NCI-H1417 (cell line): ENCODE measurements at regions not wholly inside any gene's neighbourhood (a gene's known extent, or its start where the extent isn't known, plus 50 kb on each side); places are given as distances from the start of the nearest gene placed in this dataset.
"Not testable (repeated sequence)": the region's sequence is repeated elsewhere in the genome, so short reads cannot be mapped to it uniquely, and the experiment has no call there.

Experiments used
- DNase-seq, 3 experiments: peaks; one replicate each; lab custom pipeline; 2025; lab: John Stamatoyannopoulos, UW

- no peak for DNase-seq
Observed at GRCh38 chr7:11221984-11222383, 248.3 kb downstream of the PHF14 start.

DNA sequence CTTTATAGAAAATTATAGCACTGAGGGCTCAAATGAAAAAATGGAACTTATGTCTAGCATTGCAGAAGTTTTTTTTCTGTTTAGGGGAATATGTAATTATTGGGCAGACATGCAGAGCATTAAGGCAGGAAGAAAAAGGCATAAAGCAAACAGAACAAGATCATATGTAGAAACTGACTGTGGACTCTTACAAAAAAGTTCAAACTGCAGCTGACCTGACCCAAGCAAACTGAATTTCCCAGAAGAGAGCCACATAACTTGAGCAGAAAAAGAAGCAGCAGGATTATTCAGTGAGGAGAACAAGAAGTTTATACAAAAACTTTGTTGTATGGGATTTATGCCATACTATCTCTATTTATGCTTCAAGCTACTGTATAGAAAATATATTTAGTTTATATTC lies 250.9 kb downstream of the PHF14 start:
- no peak for DNase-seq

DNA sequence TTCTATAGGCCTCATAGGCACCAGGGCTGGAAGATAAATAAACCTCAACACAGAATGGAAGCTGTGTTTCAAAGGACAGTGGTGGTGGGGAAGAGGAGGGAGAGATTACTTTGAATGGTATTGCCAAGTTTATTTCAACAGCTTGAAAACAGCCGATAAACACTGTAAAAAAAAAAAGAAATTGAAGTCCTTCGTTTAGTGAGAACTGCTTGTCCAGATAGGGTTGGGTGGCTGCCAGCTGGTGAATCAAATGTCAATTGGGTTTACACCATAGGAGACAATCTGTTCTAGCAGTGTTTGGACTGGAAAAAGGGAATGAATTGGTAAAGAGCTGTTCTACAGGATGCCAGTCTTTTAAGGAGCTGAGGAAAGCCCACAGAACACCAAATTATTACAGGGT lies 254.8 kb downstream of the PHF14 start:
- DNase-seq: peak in 1 of 3 experiments; percentile 47

- no peak for DNase-seq
Observed at GRCh38 chr7:11231190-11231589, 257.5 kb downstream of the PHF14 start.

GRCh38 chr7:11232462-11232861 lies 258.8 kb downstream of the PHF14 start:
- DNase-seq: no peak

- no peak for DNase-seq
Observed at GRCh38 chr7:11233871-11234270, 260.2 kb downstream of the PHF14 start.

GRCh38 chr7:11235491-11235890 lies 261.8 kb downstream of the PHF14 start:
- DNase-seq: no peak

GRCh38 chr7:11236680-11237079 lies 263.0 kb downstream of the PHF14 start:
- DNase-seq: peak in 1 of 3 experiments; percentile 48

GRCh38 chr7:11237742-11238141 lies 264.1 kb downstream of the PHF14 start:
- DNase-seq: peak; percentile 5 to 69 (median 50)

DNA sequence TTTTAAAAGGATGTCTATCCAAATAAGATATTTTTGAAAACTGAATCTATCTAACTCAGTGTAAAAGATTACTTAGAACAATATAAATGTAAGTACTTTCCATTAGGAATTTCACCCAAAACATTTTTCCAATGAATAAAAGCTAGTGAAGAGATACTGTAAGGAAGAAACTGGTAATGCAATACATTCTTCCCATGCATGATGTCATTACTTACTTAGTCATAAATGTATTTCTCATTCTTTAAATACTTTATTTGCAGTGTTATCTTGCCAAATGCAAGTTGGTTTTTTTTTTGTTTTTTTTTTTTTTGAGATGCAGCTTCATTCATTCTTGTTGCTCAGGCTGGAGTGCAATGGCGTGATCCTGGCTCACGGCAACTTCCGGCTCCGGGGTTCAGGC lies 265.6 kb downstream of the PHF14 start:
- no peak for DNase-seq

- DNase-seq: no peak
Observed at GRCh38 chr7:11243739-11244138, 270.1 kb downstream of the PHF14 start.

GRCh38 chr7:11244149-11244548 lies 270.5 kb downstream of the PHF14 start:
- DNase-seq: no peak

DNA sequence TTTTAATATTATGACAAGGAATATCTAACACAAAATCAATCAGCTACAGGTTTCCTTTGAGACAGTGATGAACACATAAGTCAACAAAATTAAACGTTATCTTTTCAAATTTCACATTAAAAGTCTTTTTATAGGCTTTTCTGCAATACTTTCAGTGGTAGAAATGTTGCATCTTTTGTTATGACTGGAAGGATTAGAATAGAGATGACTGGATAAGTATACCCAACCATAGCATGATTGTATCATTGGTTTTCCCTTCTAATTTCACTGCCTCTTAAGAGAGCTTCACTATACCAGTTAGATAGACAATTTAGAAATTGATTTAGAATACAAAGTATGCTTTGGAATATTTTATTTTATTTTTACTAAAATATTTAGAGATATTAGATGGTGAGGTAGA lies 273.9 kb downstream of the PHF14 start:
- DNase-seq: no peak

DNA sequence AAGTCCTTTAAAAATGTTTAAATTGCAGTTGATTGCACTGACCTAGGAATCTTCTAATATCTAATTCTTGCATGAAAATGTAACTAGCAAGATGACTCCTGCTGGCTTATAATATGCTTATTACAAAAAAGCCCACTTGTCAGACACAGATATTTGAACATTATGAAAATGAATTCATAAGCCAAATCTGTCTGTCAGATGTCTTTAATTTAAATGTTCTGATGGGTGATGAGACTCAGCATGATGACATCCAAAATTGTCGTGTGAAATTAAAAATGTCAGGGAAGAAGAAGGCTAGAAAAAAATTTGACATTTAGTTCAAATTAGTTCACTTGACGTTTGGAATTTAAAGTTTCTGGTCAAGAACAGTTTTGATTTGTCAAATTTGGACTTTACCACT lies 277.8 kb downstream of the PHF14 start:
- DNase-seq: no peak

- no peak for DNase-seq
Observed at GRCh38 chr7:11252011-11252607, 278.4 kb downstream of the PHF14 start.

GRCh38 chr7:11252705-11253272 lies 279.1 kb downstream of the PHF14 start:
- peak in 1 of 3 experiments; percentile 14 for DNase-seq

DNA sequence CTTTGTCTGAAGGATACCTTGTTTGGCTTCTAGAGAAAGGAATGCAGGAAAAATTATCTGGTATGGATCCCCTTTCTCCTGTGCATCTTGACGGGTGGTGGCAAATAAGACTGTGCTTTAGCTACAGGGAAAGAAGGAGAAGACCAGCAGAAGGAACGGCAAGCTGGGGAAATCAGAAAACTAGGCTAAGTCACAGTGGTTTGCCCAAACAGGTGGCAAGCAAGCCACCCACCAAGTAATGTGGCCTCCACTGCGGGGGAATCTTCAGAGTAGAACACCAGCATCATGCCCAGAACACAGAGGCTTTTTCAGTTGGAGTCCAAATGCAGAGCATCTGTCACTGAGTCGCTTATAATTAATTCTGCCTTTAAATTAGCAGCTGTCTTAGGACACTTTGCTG lies 282.8 kb downstream of the PHF14 start:
- no peak for DNase-seq

DNA sequence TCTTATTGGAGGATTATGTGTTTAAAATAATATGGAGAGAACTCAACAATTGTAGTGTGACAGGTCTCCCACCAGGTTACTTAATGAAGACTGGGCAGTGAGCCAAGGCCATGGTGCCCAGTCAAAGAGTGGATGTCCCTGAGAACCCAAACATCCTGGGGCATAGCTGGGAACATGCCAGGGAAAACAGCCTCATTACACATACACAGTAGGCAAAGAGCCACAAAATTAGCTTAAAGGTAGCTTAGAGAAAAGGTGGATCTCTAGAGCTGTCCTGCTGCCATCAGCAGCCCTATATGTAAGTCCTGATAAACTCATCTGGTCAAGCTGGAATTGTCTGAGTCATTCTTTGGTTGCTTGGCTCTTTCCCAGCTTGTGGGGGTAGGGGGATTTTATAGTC lies 287.8 kb downstream of the PHF14 start:
- peak; percentile 46 to 100 (median 91) for DNase-seq

GRCh38 chr7:11266101-11266500 lies 292.4 kb downstream of the PHF14 start:
- DNase-seq: no peak

DNA sequence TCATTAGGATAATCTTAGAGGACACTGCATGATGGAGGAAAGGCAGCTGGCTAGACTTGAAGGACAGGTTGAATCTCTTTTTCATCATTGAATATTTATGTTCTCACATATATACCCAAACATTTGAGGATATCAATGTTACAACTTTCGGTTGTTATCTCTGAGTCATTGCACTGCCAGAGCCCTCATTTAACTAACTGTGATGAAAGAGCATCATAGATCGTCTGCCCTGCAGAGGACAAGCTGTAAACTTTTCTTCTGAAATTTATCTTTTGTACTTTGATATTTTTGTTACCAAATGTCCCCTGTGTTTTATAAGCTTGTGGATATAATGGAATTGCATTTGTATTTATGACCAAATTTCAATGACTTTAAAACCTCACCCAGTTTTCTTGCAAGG lies 298.7 kb downstream of the PHF14 start:
- DNase-seq: no peak

DNA sequence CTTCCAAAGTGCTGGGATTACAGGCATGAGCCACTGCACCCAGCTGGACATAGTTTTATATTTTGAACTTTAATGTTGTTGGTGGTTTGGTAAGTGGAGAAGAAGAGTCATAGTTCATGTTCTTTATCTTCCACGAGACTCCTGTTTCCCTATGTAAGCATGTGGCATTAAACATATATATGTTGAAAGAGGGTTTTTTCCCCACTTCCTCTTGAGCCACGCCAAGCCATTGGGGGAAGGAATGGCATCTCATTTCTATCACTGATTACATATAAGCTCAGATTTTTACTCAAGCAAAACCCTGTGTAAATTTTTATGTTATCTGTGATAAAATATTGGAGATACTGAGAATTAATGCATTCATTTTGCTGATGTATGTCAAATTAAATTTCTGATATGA lies 300.4 kb downstream of the PHF14 start:
- DNase-seq: no peak

DNA sequence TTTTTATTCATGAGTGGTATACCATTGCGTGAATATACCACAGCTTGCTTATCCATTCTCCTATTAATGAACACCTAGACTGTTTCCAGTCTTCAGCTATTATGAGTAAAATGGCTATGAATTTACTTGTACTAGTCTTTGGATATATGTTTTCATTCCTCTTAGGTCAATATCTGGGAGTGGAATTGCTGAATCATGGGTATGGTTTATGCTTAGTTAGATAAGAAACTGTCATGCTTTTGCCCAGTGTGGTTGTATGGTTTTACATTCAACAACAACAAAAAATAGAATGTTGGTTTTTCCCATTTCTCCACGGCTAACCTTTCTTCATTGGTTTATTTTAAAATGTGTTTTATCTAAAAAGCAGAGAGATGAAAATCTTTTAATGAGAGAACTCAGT lies 308.3 kb downstream of the PHF14 start:
- no peak for DNase-seq

GRCh38 chr7:11283584-11283983 lies 309.9 kb downstream of the PHF14 start:
- DNase-seq: not testable (repeated sequence)

DNA sequence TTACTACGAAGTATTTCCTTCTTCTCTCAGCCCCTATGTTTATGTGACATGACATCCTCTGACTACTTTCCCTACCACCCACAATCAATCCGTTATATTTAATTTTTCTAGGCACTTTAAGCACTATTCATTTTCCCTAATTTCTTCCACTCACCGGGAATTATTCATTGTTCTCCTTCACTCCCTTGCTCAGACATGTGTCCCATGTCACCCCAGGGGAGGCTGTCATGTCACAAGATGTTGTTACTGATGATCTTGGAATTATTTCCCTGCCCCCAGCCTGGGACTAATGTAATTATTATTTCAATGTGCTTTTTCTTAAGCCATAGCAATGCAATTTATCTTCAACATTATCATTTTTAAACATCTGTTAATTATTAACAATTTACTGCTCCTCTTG lies 317.2 kb downstream of the PHF14 start:
- peak in 2 of 3 experiments; percentile 8 to 56 for DNase-seq
